Esophagus muscularis mucosa (tissue), 4 donors: ENCODE measurements at regions not wholly inside any gene's neighbourhood (a gene's known extent, or its start where the extent isn't known, plus 50 kb on each side); places are given as distances from the start of the nearest gene placed in this dataset.

ENCODE experiments used
- EP300 ChIP-seq: sonication (generic); formaldehyde crosslinking; IDR thresholded peaks from one replicate; pipeline ENCODE4 v1.6.1; 2017; ENCODE audit warnings: antibody characterized with exemption
- POLR2A ChIP-seq: fragments of 450-650 bp; IDR thresholded peaks from one replicate; pipeline ENCODE4 v1.6.1; 2017; ENCODE audit warnings: antibody characterized with exemption, moderate library complexity, mild to moderate bottlenecking, low read depth
- POLR2AphosphoS5 ChIP-seq, 2 donors: sonication (generic); formaldehyde crosslinking; IDR thresholded peaks; one replicate each; pipeline ENCODE4 v1.6.1; 2017; ENCODE audit warnings: antibody characterized with exemption in 2 of 2
- TF ChIP-seq, protein P1 (sequence below), 3 experiments: fragments of 200-600 bp in 2 of 3; fragments of 450-650 bp in 1 of 3; sonication (generic) in 2 of 3; IDR thresholded peaks; one replicate each; pipeline ENCODE4 v1.5.1; 2017 to 2019; ENCODE audit warnings: antibody characterized with exemption in 3 of 3, mild to moderate bottlenecking in 2 of 3, moderate library complexity in 1 of 3

DNA sequence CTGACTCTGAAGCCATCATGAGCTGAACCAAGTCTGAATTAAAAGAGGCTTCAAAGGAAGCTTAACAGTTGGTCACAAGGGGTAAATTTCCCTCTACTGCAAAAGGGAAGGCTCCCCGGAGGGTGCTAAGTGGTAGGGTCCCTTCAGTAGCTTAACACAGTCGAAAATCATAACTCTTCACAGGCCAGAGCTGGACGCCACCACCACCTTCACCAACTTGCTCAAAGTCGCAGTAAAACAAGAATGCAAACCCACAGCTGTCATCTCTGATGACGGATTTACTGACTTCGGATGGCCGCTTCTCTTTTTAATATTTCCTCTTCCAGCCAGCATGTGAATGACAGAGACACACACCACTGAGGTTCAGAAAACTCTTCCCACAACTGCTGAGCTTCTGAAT, 144.7 kb upstream of the FBXL4 start:
- TF ChIP-seq, protein P1, sequence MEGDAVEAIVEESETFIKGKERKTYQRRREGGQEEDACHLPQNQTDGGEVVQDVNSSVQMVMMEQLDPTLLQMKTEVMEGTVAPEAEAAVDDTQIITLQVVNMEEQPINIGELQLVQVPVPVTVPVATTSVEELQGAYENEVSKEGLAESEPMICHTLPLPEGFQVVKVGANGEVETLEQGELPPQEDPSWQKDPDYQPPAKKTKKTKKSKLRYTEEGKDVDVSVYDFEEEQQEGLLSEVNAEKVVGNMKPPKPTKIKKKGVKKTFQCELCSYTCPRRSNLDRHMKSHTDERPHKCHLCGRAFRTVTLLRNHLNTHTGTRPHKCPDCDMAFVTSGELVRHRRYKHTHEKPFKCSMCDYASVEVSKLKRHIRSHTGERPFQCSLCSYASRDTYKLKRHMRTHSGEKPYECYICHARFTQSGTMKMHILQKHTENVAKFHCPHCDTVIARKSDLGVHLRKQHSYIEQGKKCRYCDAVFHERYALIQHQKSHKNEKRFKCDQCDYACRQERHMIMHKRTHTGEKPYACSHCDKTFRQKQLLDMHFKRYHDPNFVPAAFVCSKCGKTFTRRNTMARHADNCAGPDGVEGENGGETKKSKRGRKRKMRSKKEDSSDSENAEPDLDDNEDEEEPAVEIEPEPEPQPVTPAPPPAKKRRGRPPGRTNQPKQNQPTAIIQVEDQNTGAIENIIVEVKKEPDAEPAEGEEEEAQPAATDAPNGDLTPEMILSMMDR (IDR thresholded peaks at IDR 0.05), result no peak
- TF ChIP-seq POLR2A (no peak), EP300 (no peak), POLR2AphosphoS5 (IDR thresholded peaks at IDR 0.05) (no peak)
